ENCODE measurements at regions not wholly inside any gene's neighbourhood (a gene's known extent, or its start where the extent isn't known, plus 50 kb on each side); places are given as distances from the start of the nearest gene placed in this dataset.

GRCh38 chr10:133021116-133021962, 66.4 kb upstream of the ADGRA1 start:
- peaks cover 16% of the 10 kb centered on the region for H3K27me3 Mint-ChIP-seq
- H3K36me3 Mint-ChIP-seq (ENCODE audit: insufficient read depth), result no peaks in the 10 kb centered on the region
- TF ChIP-seq CTCF (IDR thresholded peaks at IDR 0.05; ENCODE audit: unreplicated experiment), result no peak
- no peak overlapping the region for H3K27ac Mint-ChIP-seq
- H3K4me3 Mint-ChIP-seq (ENCODE audit: low read depth), result no peak overlapping the region
- H3K4me1 Mint-ChIP-seq (ENCODE audit: low read depth), result no peaks in the 10 kb centered on the region
- H3K9me3 Mint-ChIP-seq (ENCODE audit: low read depth), result no peaks in the 10 kb centered on the region
- DNase-seq (ENCODE audit: low spot score, unreplicated experiment), result no peak

GRCh38 chr10:133020193-133020817, 67.4 kb upstream of the ADGRA1 start:
- H3K4me3 Mint-ChIP-seq (ENCODE audit: low read depth), result no peak overlapping the region
- H3K27ac Mint-ChIP-seq, result no peak overlapping the region
- no peaks in the 10 kb centered on the region for H3K9me3 Mint-ChIP-seq (ENCODE audit: low read depth)
- DNase-seq (ENCODE audit: low spot score, unreplicated experiment), result no peak
- no peak for TF ChIP-seq CTCF (IDR thresholded peaks at IDR 0.05; ENCODE audit: unreplicated experiment)
- H3K4me1 Mint-ChIP-seq (ENCODE audit: low read depth), result no peaks in the 10 kb centered on the region
- H3K36me3 Mint-ChIP-seq (ENCODE audit: insufficient read depth), result no peaks in the 10 kb centered on the region
- H3K27me3 Mint-ChIP-seq, result peaks cover 13% of the 10 kb centered on the region

- no peaks in the 10 kb centered on the region for H3K9me3 Mint-ChIP-seq (ENCODE audit: low read depth)
- H3K27ac Mint-ChIP-seq, result no peak overlapping the region
- no peaks in the 10 kb centered on the region for H3K36me3 Mint-ChIP-seq (ENCODE audit: insufficient read depth)
- peaks cover 7% of the 10 kb centered on the region for H3K27me3 Mint-ChIP-seq
- no peak overlapping the region for H3K4me3 Mint-ChIP-seq (ENCODE audit: low read depth)
- DNase-seq (ENCODE audit: low spot score, unreplicated experiment), result no peak
- no peaks in the 10 kb centered on the region for H3K4me1 Mint-ChIP-seq (ENCODE audit: low read depth)
- TF ChIP-seq CTCF (IDR thresholded peaks at IDR 0.05; ENCODE audit: unreplicated experiment), result no peak
Measured at GRCh38 chr10:133019651-133020050, 68.1 kb upstream of the ADGRA1 start.

- no peak for DNase-seq (ENCODE audit: low spot score, unreplicated experiment)
- peaks cover 3% of the 10 kb centered on the region for H3K27me3 Mint-ChIP-seq
- H3K4me1 Mint-ChIP-seq (ENCODE audit: low read depth), result no peaks in the 10 kb centered on the region
- H3K27ac Mint-ChIP-seq, result no peak overlapping the region
- TF ChIP-seq CTCF (IDR thresholded peaks at IDR 0.05; ENCODE audit: unreplicated experiment), result no peak
- H3K4me3 Mint-ChIP-seq (ENCODE audit: low read depth), result no peak overlapping the region
- no peaks in the 10 kb centered on the region for H3K9me3 Mint-ChIP-seq (ENCODE audit: low read depth)
- no peaks in the 10 kb centered on the region for H3K36me3 Mint-ChIP-seq (ENCODE audit: insufficient read depth)
Measured at GRCh38 chr10:133019191-133019590, 68.5 kb upstream of the ADGRA1 start.

- Mint-ChIP-seq H3K4me3 (ENCODE audit: low read depth) (no peak overlapping the region), H3K27me3 (no peaks in the 10 kb centered on the region), H3K27ac (no peak overlapping the region), H3K4me1 (ENCODE audit: low read depth) (no peaks in the 10 kb centered on the region), H3K36me3 (ENCODE audit: insufficient read depth) (no peaks in the 10 kb centered on the region), H3K9me3 (ENCODE audit: low read depth) (no peaks in the 10 kb centered on the region)
- no peak for TF ChIP-seq CTCF (IDR thresholded peaks at IDR 0.05; ENCODE audit: unreplicated experiment)
- no peak for DNase-seq (ENCODE audit: low spot score, unreplicated experiment)
Measured at GRCh38 chr10:133018491-133018890, 69.2 kb upstream of the ADGRA1 start.
